Embryonic facial prominence (tissue), 1 donor: ENCODE measurements at regions not wholly inside any gene's neighbourhood (a gene's known extent, or its start where the extent isn't known, plus 50 kb on each side); places are given as distances from the start of the nearest gene placed in this dataset.
"Not testable (repeated sequence)": the region's sequence is repeated elsewhere in the genome, so short reads cannot be mapped to it uniquely, and the experiment has no call there.

Experiments used
- DNase-seq: peaks from one replicate; pipeline ENCODE4 v3.0.0-alpha.2; 2016; ENCODE audit errors: extremely low spot score

GRCh38 chr6:99802396-99803031 lies 191.5 kb downstream of the MCHR2 start:
- no peak for DNase-seq

- DNase-seq, result no peak
These were observed 185.0 kb downstream of the MCHR2 start for GRCh38 chr6:99808992-99809391.

- no peak for DNase-seq
These were observed 183.7 kb downstream of the MCHR2 start for GRCh38 chr6:99810295-99810694.

- no peak for DNase-seq
These were observed 182.9 kb downstream of the MCHR2 start for GRCh38 chr6:99810942-99811620.

GRCh38 chr6:99811636-99812035 lies 182.4 kb downstream of the MCHR2 start:
- no peak for DNase-seq

- DNase-seq, result no peak
These were observed 180.5 kb downstream of the MCHR2 start for GRCh38 chr6:99813565-99813964.

GRCh38 chr6:99814230-99814928 lies 179.6 kb downstream of the MCHR2 start:
- no peak for DNase-seq

- no peak for DNase-seq
These were observed 177.2 kb downstream of the MCHR2 start for GRCh38 chr6:99816795-99817194.

GRCh38 chr6:99818161-99818560 lies 175.9 kb downstream of the MCHR2 start:
- DNase-seq, result no peak

GRCh38 chr6:99819853-99820252 lies 174.2 kb downstream of the MCHR2 start:
- no peak for DNase-seq

- no peak for DNase-seq
These were observed 172.9 kb downstream of the MCHR2 start for GRCh38 chr6:99821164-99821563.

- DNase-seq, result no peak
These were observed 171.1 kb downstream of the MCHR2 start for GRCh38 chr6:99822741-99823512.

- not testable (repeated sequence) for DNase-seq
These were observed 170.3 kb downstream of the MCHR2 start for GRCh38 chr6:99823513-99824235.

- DNase-seq, result no peak
These were observed 161.0 kb downstream of the MCHR2 start for GRCh38 chr6:99833034-99833433.

GRCh38 chr6:99836471-99836870 lies 157.6 kb downstream of the MCHR2 start:
- DNase-seq, result no peak

- no peak for DNase-seq
These were observed 155.4 kb downstream of the MCHR2 start for GRCh38 chr6:99838607-99839006.

GRCh38 chr6:99841297-99841696 lies 152.7 kb downstream of the MCHR2 start:
- no peak for DNase-seq

GRCh38 chr6:99846006-99846405 lies 148.0 kb downstream of the MCHR2 start:
- no peak for DNase-seq

- DNase-seq, result no peak
These were observed 143.2 kb downstream of the MCHR2 start for GRCh38 chr6:99850841-99851240.

- DNase-seq, result no peak
These were observed 142.0 kb downstream of the MCHR2 start for GRCh38 chr6:99852031-99852430.

- DNase-seq, result no peak
These were observed 127.0 kb downstream of the MCHR2 start for GRCh38 chr6:99867026-99867425.
